Caco-2 (cell line): ENCODE measurements at regions not wholly inside any gene's neighbourhood (a gene's known extent, or its start where the extent isn't known, plus 50 kb on each side); places are given as distances from the start of the nearest gene placed in this dataset.

Source experiments
- BruUV-seq: library from RNA; stranded (reverse); fragments of 400-500 nt; replicated peaks from 2 replicates; lab custom pipeline; 2021; lab: Mats Ljungman, UMichigan
- CTCF ChIA-PET: fragments of 300-600 bp; sonication (Branson Sonifier 250); formaldehyde crosslinking; loops from one replicate; lab custom pipeline; 2022; ENCODE audit warnings: antibody characterized with exemption; lab: Charles Lee
- POLR2A ChIA-PET: fragments of 300-600 bp; sonication (Branson Sonifier 250); formaldehyde crosslinking; loops from one replicate; lab custom pipeline; 2022; ENCODE audit warnings: antibody characterized with exemption; lab: Charles Lee
- DNase-seq, 2 experiments: peaks; one replicate each; pipeline versions ENCODE4 v3.0.0 to v3.0.0-alpha.2; 2020 to 2022
- H3K27me3 ChIP-seq: replicated peaks from 2 replicates; pipeline ENCODE4 v1.6.0; 2011; ENCODE audit warnings: low read length; ENCODE audit not compliant: control insufficient read depth, insufficient read depth
- H3K36me3 ChIP-seq: 2 replicates; pipeline ENCODE4 v1.5.1; 2011; ENCODE audit warnings: low read length; ENCODE audit not compliant: control insufficient read depth, insufficient read depth
- H3K4me1 ChIP-seq: fragments of 250-450 bp; sonication (Bioruptor Pico); 2 replicates; pipeline ENCODE4 v1.5.1; 2020; ENCODE audit warnings: mild to moderate bottlenecking
- H3K4me3 ChIP-seq: 2 replicates; pipeline ENCODE4 v1.5.1; 2011; ENCODE audit warnings: low read depth, mild to moderate bottlenecking, control low read depth, low read length
- H3K9me3 ChIP-seq: fragments of 250-450 bp; sonication (Bioruptor Pico); 2 replicates; pipeline ENCODE4 v1.5.1; 2020; ENCODE audit warnings: mild to moderate bottlenecking, moderate library complexity
- H3K27ac Mint-ChIP-seq: one replicate; pipeline ENCODE4 v1.8.0; 2022; ENCODE audit warnings: mixed read lengths; ENCODE audit not compliant: unreplicated experiment
- H3K27me3 Mint-ChIP-seq: one replicate; pipeline ENCODE4 v1.8.0; 2022; ENCODE audit warnings: mixed read lengths; ENCODE audit not compliant: insufficient read depth, unreplicated experiment
- H3K36me3 Mint-ChIP-seq: one replicate; pipeline ENCODE4 v1.8.0; 2022; ENCODE audit warnings: mild to moderate bottlenecking, mixed read lengths; ENCODE audit not compliant: insufficient read depth, unreplicated experiment
- H3K4me1 Mint-ChIP-seq: one replicate; pipeline ENCODE4 v1.8.0; 2022; ENCODE audit warnings: low read depth, mixed read lengths; ENCODE audit not compliant: unreplicated experiment
- H3K4me3 Mint-ChIP-seq: one replicate; pipeline ENCODE4 v1.8.0; 2022; ENCODE audit warnings: mild to moderate bottlenecking, moderate library complexity, mixed read lengths; ENCODE audit not compliant: unreplicated experiment
- H3K9me3 Mint-ChIP-seq: one replicate; pipeline ENCODE4 v1.8.0; 2022; ENCODE audit warnings: mixed read lengths; ENCODE audit not compliant: unreplicated experiment
- intact Hi-C: fragments of 100-400 bp; cut with micrococcal nuclease; formaldehyde crosslinking; loops from one replicate; pipeline ENCODE4 v1.10.0; 2022; ENCODE audit not compliant: unreplicated experiment
- TF ChIP-seq, protein P1 (sequence below), 2 experiments: fragments of 200-600 bp in 1 of 2; IDR thresholded peaks; 1 replicate in 1 of 2; 2 replicates in 1 of 2; pipeline versions ENCODE4 v1.5.1 to v1.8.0; 2011 to 2022; ENCODE audit warnings: antibody characterized with exemption in 1 of 2, control low read depth in 1 of 2, inconsistent platforms in 1 of 2, low read depth in 1 of 2, low read length in 1 of 2, mild to moderate bottlenecking in 1 of 2, moderate library complexity in 1 of 2; ENCODE audit not compliant: insufficient read depth in 1 of 2, severe bottlenecking in 1 of 2, unreplicated experiment in 1 of 2

DNA sequence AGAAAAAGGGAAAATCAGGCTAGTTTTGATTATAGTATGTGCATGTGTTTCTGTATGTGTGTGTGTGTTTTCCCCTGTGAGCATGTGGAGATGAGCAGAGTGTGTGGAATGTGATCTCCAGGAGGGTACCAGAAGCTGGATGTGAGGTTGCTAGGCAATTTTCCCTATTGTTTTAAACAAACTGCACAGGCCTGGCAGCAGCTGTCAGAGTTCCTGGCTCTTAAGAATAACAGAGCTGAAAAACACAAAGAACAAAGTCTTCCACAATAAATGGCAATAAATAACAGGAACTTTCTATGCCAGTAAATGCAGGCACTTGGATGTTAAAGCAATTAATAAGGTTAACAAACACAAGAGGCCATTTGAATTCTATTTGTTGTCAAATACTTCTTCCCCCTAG lies 344.6 kb upstream of the CTSO start:
- TF ChIP-seq, protein P1, sequence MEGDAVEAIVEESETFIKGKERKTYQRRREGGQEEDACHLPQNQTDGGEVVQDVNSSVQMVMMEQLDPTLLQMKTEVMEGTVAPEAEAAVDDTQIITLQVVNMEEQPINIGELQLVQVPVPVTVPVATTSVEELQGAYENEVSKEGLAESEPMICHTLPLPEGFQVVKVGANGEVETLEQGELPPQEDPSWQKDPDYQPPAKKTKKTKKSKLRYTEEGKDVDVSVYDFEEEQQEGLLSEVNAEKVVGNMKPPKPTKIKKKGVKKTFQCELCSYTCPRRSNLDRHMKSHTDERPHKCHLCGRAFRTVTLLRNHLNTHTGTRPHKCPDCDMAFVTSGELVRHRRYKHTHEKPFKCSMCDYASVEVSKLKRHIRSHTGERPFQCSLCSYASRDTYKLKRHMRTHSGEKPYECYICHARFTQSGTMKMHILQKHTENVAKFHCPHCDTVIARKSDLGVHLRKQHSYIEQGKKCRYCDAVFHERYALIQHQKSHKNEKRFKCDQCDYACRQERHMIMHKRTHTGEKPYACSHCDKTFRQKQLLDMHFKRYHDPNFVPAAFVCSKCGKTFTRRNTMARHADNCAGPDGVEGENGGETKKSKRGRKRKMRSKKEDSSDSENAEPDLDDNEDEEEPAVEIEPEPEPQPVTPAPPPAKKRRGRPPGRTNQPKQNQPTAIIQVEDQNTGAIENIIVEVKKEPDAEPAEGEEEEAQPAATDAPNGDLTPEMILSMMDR (IDR thresholded peaks at IDR 0.05; ENCODE audit: insufficient read depth in 1 of 2, low read depth in 1 of 2, low read length in 1 of 2, severe bottlenecking in 1 of 2, unreplicated experiment in 1 of 2), result no peak
- no peak for DNase-seq
- Mint-ChIP-seq H3K4me1 (peaks cover 9% of the 10 kb centered on the region), H3K36me3 (no peaks in the 10 kb centered on the region), H3K27ac (no peak overlapping the region), H3K9me3 (no peaks in the 10 kb centered on the region), H3K4me3 (no peak overlapping the region), H3K27me3 (no peaks in the 10 kb centered on the region)
- H3K27me3 ChIP-seq, result no peaks in the 10 kb centered on the region
- intact Hi-C loops, result loop anchor here (10.0 kb wide), 1 partner anchor 133 kb away; no protein-coding TSS in a partner anchor
- ChIA-PET CTCF (no interaction called here), POLR2A (no interaction called here)
- no peaks in the 10 kb centered on the region for H3K9me3 ChIP-seq
- H3K4me1 ChIP-seq, result peaks cover 16% of the 10 kb centered on the region
- H3K4me3 ChIP-seq, result no peak overlapping the region
- H3K36me3 ChIP-seq, result no peaks in the 10 kb centered on the region
- BruUV-seq, result no TSS peak

- peaks cover 16% of the 10 kb centered on the region for H3K4me1 ChIP-seq
- Mint-ChIP-seq H3K36me3 (no peaks in the 10 kb centered on the region), H3K27me3 (no peaks in the 10 kb centered on the region), H3K4me3 (no peak overlapping the region), H3K4me1 (peaks cover 15% of the 10 kb centered on the region), H3K9me3 (no peaks in the 10 kb centered on the region), H3K27ac (no peak overlapping the region)
- no peak for DNase-seq
- TF ChIP-seq, protein P1 (IDR thresholded peaks at IDR 0.05; ENCODE audit: insufficient read depth in 1 of 2, low read depth in 1 of 2, low read length in 1 of 2, severe bottlenecking in 1 of 2, unreplicated experiment in 1 of 2), result no peak
- no peak overlapping the region for H3K4me3 ChIP-seq
- H3K9me3 ChIP-seq, result no peaks in the 10 kb centered on the region
- intact Hi-C loops, result loop anchor here (10.0 kb wide), 1 partner anchor 131 kb away; no protein-coding TSS in a partner anchor
- no peaks in the 10 kb centered on the region for H3K36me3 ChIP-seq
- POLR2A ChIA-PET, result no interaction called here
- CTCF ChIA-PET, result no interaction called here
- H3K27me3 ChIP-seq, result no peaks in the 10 kb centered on the region
- no TSS peak for BruUV-seq
Observed at GRCh38 chr4:156295676-156296195, 342.1 kb upstream of the CTSO start.

DNA sequence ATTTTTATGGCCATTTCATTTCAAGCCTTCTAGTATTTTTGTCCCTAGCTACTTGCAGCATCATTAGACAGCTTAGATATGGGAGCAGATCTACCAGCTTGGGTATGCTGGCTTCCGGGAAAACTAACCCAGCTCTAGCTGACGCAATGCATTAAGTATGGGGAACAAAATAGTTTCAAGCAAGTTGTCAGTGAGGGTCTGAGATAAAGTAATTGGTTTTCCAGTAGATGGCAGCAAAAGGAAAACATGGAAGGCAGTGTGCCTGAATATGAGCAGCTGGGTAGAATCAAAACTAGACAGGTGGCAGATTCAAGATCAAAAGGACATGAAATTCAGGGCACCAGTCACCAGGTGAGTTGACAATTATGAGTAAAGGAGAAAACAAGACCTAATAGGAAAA lies 340.9 kb upstream of the CTSO start:
- no peak overlapping the region for H3K4me3 Mint-ChIP-seq
- POLR2A ChIA-PET, result no interaction called here
- no peaks in the 10 kb centered on the region for H3K36me3 Mint-ChIP-seq
- H3K27ac Mint-ChIP-seq, result no peak overlapping the region
- Histone ChIP-seq H3K4me3 (no peak overlapping the region), H3K36me3 (no peaks in the 10 kb centered on the region), H3K27me3 (no peaks in the 10 kb centered on the region), H3K4me1 (peaks cover 16% of the 10 kb centered on the region), H3K9me3 (no peaks in the 10 kb centered on the region)
- no peaks in the 10 kb centered on the region for H3K27me3 Mint-ChIP-seq
- peak in 1 of 2 experiments; percentile 8 for DNase-seq
- intact Hi-C loops, result loop anchor here (1.0 to 10.0 kb wide), 2 partner anchors 130 to 383 kb away; no protein-coding TSS in a partner anchor
- H3K4me1 Mint-ChIP-seq, result peaks cover 15% of the 10 kb centered on the region
- TF ChIP-seq, protein P1 (IDR thresholded peaks at IDR 0.05; ENCODE audit: insufficient read depth in 1 of 2, low read depth in 1 of 2, low read length in 1 of 2, severe bottlenecking in 1 of 2, unreplicated experiment in 1 of 2), result peak in 1 of 2 experiments; percentile 40
- CTCF ChIA-PET, result no interaction called here
- no peaks in the 10 kb centered on the region for H3K9me3 Mint-ChIP-seq
- BruUV-seq, result no TSS peak
